Astrocyte (in vitro differentiated cells and primary cell): ENCODE measurements at regions not wholly inside any gene's neighbourhood (a gene's known extent, or its start where the extent isn't known, plus 50 kb on each side); places are given as distances from the start of the nearest gene placed in this dataset.

Source experiments
- DNase-seq: peaks from one replicate; pipeline ENCODE4 v3.0.0-alpha.2; 2010; ENCODE audit warnings: low read depth
- FAIRE-seq: peaks from 2 replicates; lab custom pipeline; 2011; peaks lifted over from hg19 to GRCh38; lab: Jason Lieb, UNC
- H2AFZ ChIP-seq: 2 replicates; pipeline ENCODE4 v1.6.0; 2012; ENCODE audit warnings: low read depth, low read length, inconsistent platforms
- H3K27ac ChIP-seq: 2 replicates; pipeline ENCODE4 v1.5.1; 2011; ENCODE audit warnings: low read depth, low read length, inconsistent platforms
- H3K27me3 ChIP-seq: 2 replicates; pipeline ENCODE4 v1.6.0; 2011; ENCODE audit warnings: low read length, inconsistent platforms; ENCODE audit not compliant: insufficient read depth
- H3K36me3 ChIP-seq: 2 replicates; pipeline ENCODE4 v1.5.1; 2011; ENCODE audit warnings: low read length, inconsistent platforms; ENCODE audit not compliant: insufficient read depth
- H3K4me1 ChIP-seq: 2 replicates; pipeline ENCODE4 v1.5.1; 2011; ENCODE audit warnings: low read length, inconsistent platforms; ENCODE audit not compliant: insufficient read depth
- H3K4me2 ChIP-seq: 2 replicates; pipeline ENCODE4 v1.6.0; 2012; ENCODE audit warnings: low read length, inconsistent platforms
- H3K4me3 ChIP-seq: 2 replicates; pipeline ENCODE4 v1.5.1; 2011; ENCODE audit warnings: low read depth, mild to moderate bottlenecking, low read length, inconsistent platforms; ENCODE audit not compliant: insufficient read depth
- H3K79me2 ChIP-seq: 2 replicates; pipeline ENCODE4 v1.6.0; 2012; ENCODE audit warnings: mild to moderate bottlenecking, low read length, inconsistent platforms; ENCODE audit not compliant: insufficient read depth
- H3K9ac ChIP-seq: 2 replicates; pipeline ENCODE4 v1.6.0; 2012; ENCODE audit warnings: mild to moderate bottlenecking, low read length, inconsistent platforms
- H3K9me3 ChIP-seq: 2 replicates; pipeline ENCODE4 v1.5.1; 2012; ENCODE audit warnings: low read depth, mild to moderate bottlenecking, low read length, inconsistent platforms; ENCODE audit not compliant: insufficient read depth
- H4K20me1 ChIP-seq: 2 replicates; pipeline ENCODE4 v1.6.0; 2012; ENCODE audit warnings: low read length, inconsistent platforms; ENCODE audit not compliant: insufficient read depth
- H3K27ac Mint-ChIP-seq: one replicate; pipeline ENCODE4 v1.8.0; 2021; ENCODE audit warnings: mild to moderate bottlenecking, mixed read lengths; ENCODE audit not compliant: unreplicated experiment
- H3K27me3 Mint-ChIP-seq: one replicate; pipeline ENCODE4 v1.8.0; 2021; ENCODE audit warnings: low read depth, mixed read lengths; ENCODE audit not compliant: unreplicated experiment
- H3K36me3 Mint-ChIP-seq: one replicate; pipeline ENCODE4 v1.8.0; 2021; ENCODE audit warnings: low read depth, mixed read lengths; ENCODE audit not compliant: unreplicated experiment
- H3K4me1 Mint-ChIP-seq: one replicate; pipeline ENCODE4 v1.8.0; 2021; ENCODE audit warnings: low read depth, mixed read lengths; ENCODE audit not compliant: unreplicated experiment
- H3K4me3 Mint-ChIP-seq: one replicate; pipeline ENCODE4 v1.8.0; 2021; ENCODE audit warnings: mild to moderate bottlenecking, moderate library complexity, mixed read lengths; ENCODE audit not compliant: unreplicated experiment
- H3K9me3 Mint-ChIP-seq: one replicate; pipeline ENCODE4 v1.8.0; 2021; ENCODE audit warnings: mild to moderate bottlenecking, mixed read lengths; ENCODE audit not compliant: unreplicated experiment
- CTCF ChIP-seq: IDR thresholded peaks from 2 replicates; pipeline ENCODE4 v1.5.1; 2011; ENCODE audit warnings: low read depth, mild to moderate bottlenecking, inconsistent platforms, low read length, moderate library complexity; ENCODE audit not compliant: insufficient read depth
- EZH2 ChIP-seq: IDR thresholded peaks from 2 replicates; pipeline ENCODE4 v1.6.1; 2012; ENCODE audit warnings: mild to moderate bottlenecking, low read length, inconsistent platforms; ENCODE audit not compliant: insufficient read depth

GRCh38 chr7:84568781-84569180, 374.2 kb upstream of the SEMA3A start:
- H3K9me3 Mint-ChIP-seq: no peaks in the 10 kb centered on the region
- H3K36me3 Mint-ChIP-seq: no peaks in the 10 kb centered on the region
- H3K4me3 Mint-ChIP-seq: no peak overlapping the region

DNA sequence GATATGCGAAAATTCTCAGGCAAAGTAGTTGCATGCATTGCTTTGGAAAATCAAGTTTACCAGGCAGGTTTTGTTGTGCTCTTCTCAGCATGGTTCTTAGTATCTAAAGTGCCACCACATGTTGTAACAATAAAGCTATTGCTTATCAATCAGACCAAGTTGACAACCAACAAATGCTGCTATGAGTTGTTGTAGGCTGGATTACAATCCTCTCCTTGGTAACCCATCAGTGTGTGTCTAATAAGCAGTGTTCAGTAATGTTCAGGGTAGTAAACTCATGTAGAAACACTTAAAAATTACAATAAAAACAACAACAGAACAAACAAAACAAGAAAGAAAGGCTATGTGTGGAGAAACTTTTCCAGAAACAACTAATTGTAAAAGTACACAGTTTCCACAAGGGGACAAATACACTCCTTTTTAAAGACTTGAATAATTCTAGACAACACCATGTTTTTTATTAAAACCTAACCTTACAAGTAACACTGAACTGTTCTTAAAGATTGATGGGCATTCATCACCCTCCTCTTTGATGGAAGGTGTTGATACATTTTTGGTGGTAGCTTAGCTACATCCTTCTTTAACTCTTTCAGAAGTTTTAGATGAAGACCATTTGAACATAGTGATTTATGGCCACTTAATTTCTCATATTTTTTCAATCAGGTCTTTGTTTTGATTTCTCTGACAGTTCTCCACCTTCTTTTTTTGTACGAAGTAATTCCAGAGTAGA, 370.9 kb upstream of the SEMA3A start:
- H3K27me3 Mint-ChIP-seq: no peaks in the 10 kb centered on the region
- H3K4me3 ChIP-seq: no peak overlapping the region
- H3K4me2 ChIP-seq: no peak overlapping the region
- H3K9me3 Mint-ChIP-seq: no peaks in the 10 kb centered on the region
- H3K9ac ChIP-seq: no peak overlapping the region
- H3K27me3 ChIP-seq: no peaks in the 10 kb centered on the region
- no peaks in the 10 kb centered on the region for H3K9me3 ChIP-seq
- no peaks in the 10 kb centered on the region for H3K79me2 ChIP-seq
- no peaks in the 10 kb centered on the region for H3K4me1 ChIP-seq
- H3K36me3 ChIP-seq: no peaks in the 10 kb centered on the region
- no peak overlapping the region for H3K27ac ChIP-seq
- no peaks in the 10 kb centered on the region for H4K20me1 ChIP-seq
- no peak overlapping the region for H3K27ac Mint-ChIP-seq
- H3K4me1 Mint-ChIP-seq: no peaks in the 10 kb centered on the region
- no peak for TF ChIP-seq CTCF
- no peak for TF ChIP-seq EZH2
- no peak for FAIRE-seq
- no peak overlapping the region for H2AFZ ChIP-seq
- no peak overlapping the region for H3K4me3 Mint-ChIP-seq
- DNase-seq: no peak
- H3K36me3 Mint-ChIP-seq: no peaks in the 10 kb centered on the region

More at GRCh38 chr7:84568781-84569180, 374.2 kb upstream of the SEMA3A start:
- DNase-seq (no peak), FAIRE-seq (no peak)
- TF ChIP-seq CTCF (no peak), EZH2 (no peak)
- Histone ChIP-seq H3K36me3 (no peaks in the 10 kb centered on the region), H3K4me3 (no peak overlapping the region), H3K9ac (no peak overlapping the region), H2AFZ (no peak overlapping the region), H3K27ac (no peak overlapping the region), H3K9me3 (no peaks in the 10 kb centered on the region), H3K4me1 (no peaks in the 10 kb centered on the region), H3K79me2 (no peaks in the 10 kb centered on the region), H4K20me1 (no peaks in the 10 kb centered on the region), H3K27me3 (no peaks in the 10 kb centered on the region), H3K4me2 (no peak overlapping the region)
- Mint-ChIP-seq H3K27me3 (no peaks in the 10 kb centered on the region), H3K27ac (no peak overlapping the region), H3K4me1 (no peaks in the 10 kb centered on the region)

- no peaks in the 10 kb centered on the region for H3K9me3 ChIP-seq
- FAIRE-seq: no peak
- DNase-seq: no peak
- no peaks in the 10 kb centered on the region for H3K27me3 ChIP-seq
- no peak overlapping the region for H3K9ac ChIP-seq
- H3K4me1 Mint-ChIP-seq: peaks cover 11% of the 10 kb centered on the region
- H3K4me3 Mint-ChIP-seq: no peak overlapping the region
- peaks cover 8% of the 10 kb centered on the region for H3K9me3 Mint-ChIP-seq
- no peaks in the 10 kb centered on the region for H3K4me1 ChIP-seq
- no peak overlapping the region for H3K4me3 ChIP-seq
- H4K20me1 ChIP-seq: no peaks in the 10 kb centered on the region
- H3K27ac ChIP-seq: no peak overlapping the region
- peaks cover 3% of the 10 kb centered on the region for H3K36me3 Mint-ChIP-seq
- no peak overlapping the region for H3K4me2 ChIP-seq
- H3K27me3 Mint-ChIP-seq: no peaks in the 10 kb centered on the region
- no peaks in the 10 kb centered on the region for H3K79me2 ChIP-seq
- no peak for TF ChIP-seq CTCF
- TF ChIP-seq EZH2: no peak
- no peak overlapping the region for H2AFZ ChIP-seq
- H3K27ac Mint-ChIP-seq: no peak overlapping the region
- no peaks in the 10 kb centered on the region for H3K36me3 ChIP-seq
Observed at GRCh38 chr7:84553711-84554110, 359.1 kb upstream of the SEMA3A start.
